A549 (cell line): ENCODE measurements at regions not wholly inside any gene's neighbourhood (a gene's known extent, or its start where the extent isn't known, plus 50 kb on each side); places are given as distances from the start of the nearest gene placed in this dataset.

ENCODE experiments used
- ATAC-seq, 2 experiments: fragments of 200-7000 bp in 1 of 2; fragments of >200 bp in 1 of 2; cut with Nextera tagmentation in 1 of 2; cut with Tn5 transposase in 1 of 2; 3 replicates each; pipeline versions ENCODE4 v1.8.0 to v1.9.1; 2018 to 2020; ENCODE audit warnings: mild to moderate bottlenecking in 1 of 2, moderate library complexity in 1 of 2
- CTCF ChIA-PET: fragments of 300-600 bp; sonication (Branson Sonifier 250); formaldehyde crosslinking; extraction: SDS; loops from one replicate; lab custom pipeline; 2021; ENCODE audit warnings: antibody characterized with exemption, inconsistent platforms; lab: Yijun Ruan, JAX
- POLR2A ChIA-PET: fragments of 350-600 bp; formaldehyde crosslinking; extraction: SDS; loops from one replicate; lab custom pipeline; 2021; ENCODE audit warnings: antibody characterized with exemption, inconsistent platforms; lab: Yijun Ruan, JAX
- DNase-seq, 2 experiments: peaks; one replicate each; pipeline versions ENCODE4 v3.0.0 to v3.0.0-alpha.2; 2011 to 2016; ENCODE audit warnings: low read depth in 1 of 2, low spot score in 1 of 2
- FAIRE-seq: peaks from 2 replicates; lab custom pipeline; 2011; peaks lifted over from hg19 to GRCh38; lab: Jason Lieb, UNC
- H3K27ac ChIP-seq, 2 experiments: fragments of >200 bp; sonication (Bioruptor Twin); formaldehyde crosslinking; 3 replicates each; pipeline ENCODE4 v1.5.1; 2016 to 2017
- H3K4me1 ChIP-seq: fragments of >200 bp; sonication (Bioruptor Twin); formaldehyde crosslinking; 3 replicates; pipeline ENCODE4 v1.6.1; 2016
- H3K4me2 ChIP-seq: fragments of >200 bp; sonication (Bioruptor Twin); formaldehyde crosslinking; 3 replicates; pipeline ENCODE4 v1.6.1; 2016
- H3K4me3 ChIP-seq: fragments of >200 bp; sonication (Bioruptor Twin); formaldehyde crosslinking; 3 replicates; pipeline ENCODE4 v1.5.1; 2016
- H3K9me3 ChIP-seq: fragments of >200 bp; sonication (Bioruptor Twin); formaldehyde crosslinking; 3 replicates; pipeline ENCODE4 v1.6.1; 2016
- BHLHE40 ChIP-seq: IDR thresholded peaks from 2 replicates; pipeline ENCODE4 v1.6.1; 2012; ENCODE audit warnings: low read depth, low read length, inconsistent platforms
- CEBPB ChIP-seq, 2 experiments: fragments of >200 bp in 1 of 2; sonication (Bioruptor Twin) in 1 of 2; formaldehyde crosslinking in 1 of 2; IDR thresholded peaks; 2 replicates each; pipeline ENCODE4 v1.6.1; 2012 to 2016
- CHD4 ChIP-seq: fragments of 200-600 bp; sonication (generic); IDR thresholded peaks from 2 replicates; pipeline ENCODE4 v1.6.1; 2016; ENCODE audit warnings: antibody characterized with exemption, mild to moderate bottlenecking, borderline replicate concordance
- EHF ChIP-seq: fragments of 250-450 bp; sonication (Bioruptor Pico); IDR thresholded peaks from 2 replicates; pipeline ENCODE4 v1.5.0; 2020; ENCODE audit warnings: mild to moderate bottlenecking
- EP300 ChIP-seq, 2 experiments: fragments of >200 bp; sonication (Bioruptor Twin); formaldehyde crosslinking; IDR thresholded peaks; 2 replicates in 1 of 2; 3 replicates in 1 of 2; pipeline ENCODE4 v1.6.1; 2016 to 2017
- FOSB ChIP-seq: fragments of 250-450 bp; sonication (Bioruptor Pico); IDR thresholded peaks from 2 replicates; pipeline ENCODE4 v1.5.0; 2020; ENCODE audit warnings: mild to moderate bottlenecking, moderate library complexity
- FOXS1 ChIP-seq: fragments of 250-450 bp; sonication (Bioruptor Pico); IDR thresholded peaks from 2 replicates; pipeline ENCODE4 v1.5.0; 2020; ENCODE audit warnings: mild to moderate bottlenecking, moderate library complexity
- GATA3 ChIP-seq: IDR thresholded peaks from 2 replicates; pipeline ENCODE4 v1.6.1; 2012; ENCODE audit warnings: borderline replicate concordance
- HOXA7 ChIP-seq: fragments of 250-450 bp; sonication (Bioruptor Pico); IDR thresholded peaks from 2 replicates; pipeline ENCODE4 v1.5.0; 2020; ENCODE audit warnings: mild to moderate bottlenecking, moderate library complexity
- JUN ChIP-seq, 2 experiments: fragments of >200 bp; sonication (Bioruptor Twin); formaldehyde crosslinking; IDR thresholded peaks; 2 replicates in 1 of 2; 3 replicates in 1 of 2; pipeline ENCODE4 v1.6.1; 2016 to 2017
- NPAS2 ChIP-seq: fragments of 250-450 bp; sonication (Bioruptor Pico); IDR thresholded peaks from 2 replicates; pipeline ENCODE4 v1.8.0; 2022; ENCODE audit warnings: mild to moderate bottlenecking, moderate library complexity, borderline replicate concordance
- NR3C1 ChIP-seq: fragments of >200 bp; sonication (Bioruptor Twin); formaldehyde crosslinking; IDR thresholded peaks from 3 replicates; pipeline ENCODE4 v1.6.1; 2017
- POLR2A ChIP-seq: IDR thresholded peaks from 2 replicates; pipeline ENCODE4 v1.6.1; 2012; ENCODE audit warnings: mild to moderate bottlenecking, low read length
- RARB ChIP-seq: fragments of 250-450 bp; sonication (Bioruptor Pico); IDR thresholded peaks from 2 replicates; pipeline ENCODE4 v1.8.0; 2021; ENCODE audit warnings: mild to moderate bottlenecking, moderate library complexity
- REST ChIP-seq: fragments of 200-600 bp; sonication (generic); IDR thresholded peaks from 2 replicates; pipeline ENCODE4 v1.6.1; 2016; ENCODE audit warnings: antibody characterized with exemption, mild to moderate bottlenecking, moderate library complexity
- RFX5 ChIP-seq: fragments of 450-650 bp; IDR thresholded peaks from 2 replicates; pipeline ENCODE4 v1.7.1; 2014; ENCODE audit warnings: antibody characterized with exemption, mild to moderate bottlenecking, moderate library complexity
- SMC3 ChIP-seq: fragments of >200 bp; sonication (Bioruptor Twin); formaldehyde crosslinking; IDR thresholded peaks from 3 replicates; pipeline ENCODE4 v1.6.1; 2018; ENCODE audit warnings: inconsistent platforms
- SREBF2 ChIP-seq: fragments of 450-650 bp; IDR thresholded peaks from 2 replicates; pipeline ENCODE4 v1.6.1; 2014; ENCODE audit warnings: mild to moderate bottlenecking, moderate library complexity
- TFCP2L1 ChIP-seq: fragments of 250-450 bp; sonication (Bioruptor Pico); IDR thresholded peaks from 2 replicates; pipeline ENCODE4 v1.5.0; 2021; ENCODE audit warnings: mild to moderate bottlenecking
- ZFP36 ChIP-seq: fragments of 450-650 bp; IDR thresholded peaks from 2 replicates; pipeline ENCODE4 v1.6.1; 2014; ENCODE audit warnings: borderline replicate concordance; ENCODE audit not compliant: partially characterized antibody
- ZSCAN20 ChIP-seq: fragments of 250-450 bp; sonication (Bioruptor Pico); IDR thresholded peaks from 2 replicates; pipeline ENCODE4 v1.8.0; 2022; ENCODE audit warnings: mild to moderate bottlenecking, moderate library complexity
- WGBS: methylation state at CpG from one replicate; pipeline ENCODE4 v1.1.6; 2017; ENCODE audit errors: missing lambda C conversion rate; 5-methylcytosine and 5-hydroxymethylcytosine counted together
- TF ChIP-seq, protein P1 (sequence below): fragments of 150-350 bp; IDR thresholded peaks from 2 replicates; pipeline ENCODE4 v1.6.1; 2014; ENCODE audit warnings: low read depth, mild to moderate bottlenecking, low read length
- TF ChIP-seq, protein P2 (sequence below): fragments of >200 bp; sonication (Bioruptor Twin); formaldehyde crosslinking; IDR thresholded peaks from 2 replicates; pipeline ENCODE4 v1.6.1; 2016
- TF ChIP-seq, protein P3 (sequence below): IDR thresholded peaks from 2 replicates; pipeline ENCODE4 v1.6.1; 2012
- TF ChIP-seq, protein P4 (sequence below): fragments of 450-650 bp; IDR thresholded peaks from 2 replicates; pipeline ENCODE4 v1.6.1; 2014; ENCODE audit warnings: antibody characterized with exemption

- ATAC-seq (no peak), DNase-seq (no peak), FAIRE-seq (no peak)
- ChIA-PET CTCF (interaction anchor here (0.6 kb wide), 1 partner anchor 286 kb away, joined by 3 read pairs; no protein-coding TSS in a partner anchor), POLR2A (no interaction called here)
- no peaks in the 10 kb centered on the region for H3K4me1 ChIP-seq
- no peak overlapping the region for H3K4me2 ChIP-seq
- no peak overlapping the region for H3K27ac ChIP-seq
- TF ChIP-seq NR3C1 (no peak), HOXA7 (no peak), REST (no peak), CEBPB (IDR thresholded peaks at IDR 0.05) (no peak), EHF (CRISPR knock-in tag) (no peak), NPAS2 (CRISPR knock-in tag) (no peak), ZSCAN20 (no peak), JUN (IDR thresholded peaks at IDR 0.05) (no peak), RFX5 (no peak), EP300 (IDR thresholded peaks at IDR 0.05) (no peak), FOSB (CRISPR knock-in tag) (no peak), POLR2A (no peak), GATA3 (no peak), TFCP2L1 (CRISPR knock-in tag) (no peak), ZFP36 (no peak)
- TF ChIP-seq, protein P1, sequence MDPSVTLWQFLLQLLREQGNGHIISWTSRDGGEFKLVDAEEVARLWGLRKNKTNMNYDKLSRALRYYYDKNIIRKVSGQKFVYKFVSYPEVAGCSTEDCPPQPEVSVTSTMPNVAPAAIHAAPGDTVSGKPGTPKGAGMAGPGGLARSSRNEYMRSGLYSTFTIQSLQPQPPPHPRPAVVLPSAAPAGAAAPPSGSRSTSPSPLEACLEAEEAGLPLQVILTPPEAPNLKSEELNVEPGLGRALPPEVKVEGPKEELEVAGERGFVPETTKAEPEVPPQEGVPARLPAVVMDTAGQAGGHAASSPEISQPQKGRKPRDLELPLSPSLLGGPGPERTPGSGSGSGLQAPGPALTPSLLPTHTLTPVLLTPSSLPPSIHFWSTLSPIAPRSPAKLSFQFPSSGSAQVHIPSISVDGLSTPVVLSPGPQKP: no peak
- TF ChIP-seq, protein P2, sequence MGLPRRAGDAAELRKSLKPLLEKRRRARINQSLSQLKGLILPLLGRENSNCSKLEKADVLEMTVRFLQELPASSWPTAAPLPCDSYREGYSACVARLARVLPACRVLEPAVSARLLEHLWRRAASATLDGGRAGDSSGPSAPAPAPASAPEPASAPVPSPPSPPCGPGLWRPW: no peak
- TF ChIP-seq, protein P3, sequence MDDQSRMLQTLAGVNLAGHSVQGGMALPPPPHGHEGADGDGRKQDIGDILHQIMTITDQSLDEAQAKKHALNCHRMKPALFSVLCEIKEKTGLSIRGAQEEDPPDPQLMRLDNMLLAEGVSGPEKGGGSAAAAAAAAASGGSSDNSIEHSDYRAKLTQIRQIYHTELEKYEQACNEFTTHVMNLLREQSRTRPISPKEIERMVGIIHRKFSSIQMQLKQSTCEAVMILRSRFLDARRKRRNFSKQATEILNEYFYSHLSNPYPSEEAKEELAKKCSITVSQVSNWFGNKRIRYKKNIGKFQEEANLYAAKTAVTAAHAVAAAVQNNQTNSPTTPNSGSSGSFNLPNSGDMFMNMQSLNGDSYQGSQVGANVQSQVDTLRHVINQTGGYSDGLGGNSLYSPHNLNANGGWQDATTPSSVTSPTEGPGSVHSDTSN: no peak
- TF ChIP-seq, protein P4, sequence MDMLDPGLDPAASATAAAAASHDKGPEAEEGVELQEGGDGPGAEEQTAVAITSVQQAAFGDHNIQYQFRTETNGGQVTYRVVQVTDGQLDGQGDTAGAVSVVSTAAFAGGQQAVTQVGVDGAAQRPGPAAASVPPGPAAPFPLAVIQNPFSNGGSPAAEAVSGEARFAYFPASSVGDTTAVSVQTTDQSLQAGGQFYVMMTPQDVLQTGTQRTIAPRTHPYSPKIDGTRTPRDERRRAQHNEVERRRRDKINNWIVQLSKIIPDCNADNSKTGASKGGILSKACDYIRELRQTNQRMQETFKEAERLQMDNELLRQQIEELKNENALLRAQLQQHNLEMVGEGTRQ: no peak
- H3K9me3 ChIP-seq: no peaks in the 10 kb centered on the region
- WGBS: 85% methylated on average over 4 of the region's 4 CpGs
- H3K4me3 ChIP-seq: no peak overlapping the region
Measured at GRCh38 chr3:181987736-181988135, 276.0 kb downstream of the SOX2 start.

DNA sequence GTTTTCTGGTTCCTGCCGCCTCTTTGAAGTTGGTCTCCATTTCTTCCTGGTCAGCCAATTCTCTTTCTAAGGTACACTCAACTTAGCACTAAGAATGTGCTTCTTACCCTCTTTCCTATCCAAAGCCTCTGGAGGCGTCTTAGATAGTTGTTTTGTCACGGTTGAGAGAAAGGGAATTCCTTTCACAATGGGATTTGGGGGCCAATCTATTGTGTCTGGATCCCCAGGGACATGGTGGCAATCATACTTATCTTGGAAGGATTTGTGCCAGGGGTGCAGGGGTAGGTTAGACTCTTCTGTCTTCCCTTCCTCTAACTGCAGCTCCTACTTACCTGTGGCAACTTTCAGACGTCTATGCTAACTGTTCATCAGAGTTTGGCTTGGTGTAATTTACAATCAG, 287.1 kb downstream of the SOX2 start:
- no peak overlapping the region for H3K4me2 ChIP-seq

More for the DNA sequence above, 287.1 kb downstream of the SOX2 start:
- no peak for TF ChIP-seq SMC3
- TF ChIP-seq EHF (CRISPR knock-in tag): no peak
- TF ChIP-seq FOXS1 (CRISPR knock-in tag): no peak
- no peak for TF ChIP-seq RARB
- TF ChIP-seq REST: no peak
- no peak for TF ChIP-seq BHLHE40
- no peak for TF ChIP-seq CHD4
- TF ChIP-seq, protein P2: no peak
- TF ChIP-seq FOSB (CRISPR knock-in tag): no peak
- TF ChIP-seq NR3C1: no peak
- no peak for TF ChIP-seq NPAS2 (CRISPR knock-in tag)
- TF ChIP-seq SREBF2: no peak
- TF ChIP-seq, all 56 proteins: peak for 0
- FAIRE-seq: no peak
- DNase-seq: no peak
- H3K4me3 ChIP-seq: no peak overlapping the region
- no peaks in the 10 kb centered on the region for H3K4me1 ChIP-seq
- no peaks in the 10 kb centered on the region for H3K9me3 ChIP-seq
- POLR2A ChIA-PET: no interaction called here
- 80% methylated on average over 4 of the region's 4 CpGs for WGBS
- CTCF ChIA-PET: interaction anchor here (1.2 kb wide), 1 partner anchor 76 kb away, joined by 3 read pairs; no protein-coding TSS in a partner anchor
- ATAC-seq: no peak
- H3K27ac ChIP-seq: no peak overlapping the region
